ENCODE measurements at regions not wholly inside any gene's neighbourhood (a gene's known extent, or its start where the extent isn't known, plus 50 kb on each side); places are given as distances from the start of the nearest gene placed in this dataset.

GRCh38 chr18:24627644-24628315 lies 167.3 kb downstream of the HRH4 start:
- H3K27me3 ChIP-seq (ENCODE audit: insufficient read depth, low read length), result no peaks in the 10 kb centered on the region
- no peak overlapping the region for H3K27ac ChIP-seq (ENCODE audit: insufficient read length, low read depth, low read length)
- H4K91ac ChIP-seq (ENCODE audit: insufficient read length, low read depth, low read length), result no peak overlapping the region
- H3K23ac ChIP-seq (ENCODE audit: insufficient read length, low read depth, low read length), result no peak overlapping the region
- H2BK15ac ChIP-seq (ENCODE audit: low read depth, low read length), result no peak overlapping the region
- H3K23me2 ChIP-seq (ENCODE audit: insufficient read length, low read depth, low read length, poor library complexity, severe bottlenecking), result peaks cover 3% of the 10 kb centered on the region
- Mint-ChIP-seq H3K36me3 (ENCODE audit: insufficient read depth in 1 of 3, low read depth in 3 of 3) (no peaks in the 10 kb centered on the region), H3K27ac (no peak overlapping the region), H3K27me3 (ENCODE audit: low read depth) (no peaks in the 10 kb centered on the region; the same call in 1 of the 2 replicates), H3K4me3 (no peak overlapping the region), H3K4me1 (peaks cover 12 to 30% of the 10 kb centered on the region in 2 experiments), H3K9me3 (no peaks in the 10 kb centered on the region)
- no peak overlapping the region for H2BK20ac ChIP-seq (ENCODE audit: low read depth, low read length, poor library complexity, severe bottlenecking)
- no peak overlapping the region for H3K56ac ChIP-seq (ENCODE audit: insufficient read length, low read depth, low read length)
- H3K79me2 ChIP-seq (ENCODE audit: insufficient read depth, low read length), result no peaks in the 10 kb centered on the region
- H4K5ac ChIP-seq (ENCODE audit: insufficient read length, low read depth, low read length), result no peak overlapping the region
- no peak overlapping the region for H2AFZ ChIP-seq (ENCODE audit: low read length)
- H2BK120ac ChIP-seq (ENCODE audit: low read depth, low read length, poor library complexity, severe bottlenecking), result no peak overlapping the region
- H3K14ac ChIP-seq (ENCODE audit: insufficient read depth, low read length), result no peak overlapping the region
- no peak overlapping the region for H3T11ph ChIP-seq (ENCODE audit: low read length)
- no peak overlapping the region for H2BK5ac ChIP-seq (ENCODE audit: insufficient read length, low read length)
- no peak for DNase-seq
- H4K20me1 ChIP-seq (ENCODE audit: control insufficient read depth, insufficient read depth, insufficient read length), result no peaks in the 10 kb centered on the region
- H4K8ac ChIP-seq (replicated peaks; ENCODE audit: insufficient read length, low read depth, low read length), result no peak overlapping the region
- H3K4me1 ChIP-seq (ENCODE audit: insufficient read depth, low read length), result no peaks in the 10 kb centered on the region
- H2AK5ac ChIP-seq (ENCODE audit: insufficient read length, low read length), result no peak overlapping the region
- H3K4me2 ChIP-seq (ENCODE audit: insufficient read depth, insufficient read length, low read length), result no peak overlapping the region
- H3K79me1 ChIP-seq (ENCODE audit: insufficient read depth, low read depth, low read length, poor library complexity, severe bottlenecking), result no peaks in the 10 kb centered on the region
- H3K18ac ChIP-seq (ENCODE audit: insufficient read length, low read depth, low read length), result no peak overlapping the region
- no peak for TF ChIP-seq CTCF (conservative IDR thresholded peaks at IDR 0.05)
- no peak overlapping the region for H3K9ac ChIP-seq (ENCODE audit: extremely low read depth, insufficient read length, low read length)
- no CpG with 5 or more reads among the region's 4 CpGs for WGBS (ENCODE audit: extremely low coverage, insufficient read length, low lambda C conversion rate)
- H3K9me3 ChIP-seq (ENCODE audit: control insufficient read depth, low read depth, low read length), result no peaks in the 10 kb centered on the region
- no peak overlapping the region for H2BK12ac ChIP-seq (ENCODE audit: insufficient read length, low read depth, low read length)
- no peak overlapping the region for H3K4ac ChIP-seq (ENCODE audit: low read depth, low read length)
